HCT116 (cell line): ENCODE measurements at regions not wholly inside any gene's neighbourhood (a gene's known extent, or its start where the extent isn't known, plus 50 kb on each side); places are given as distances from the start of the nearest gene placed in this dataset.

Experiments used
- ATAC-seq: fragments of 200-7000 bp; cut with Tn5 transposase; 2 replicates; pipeline ENCODE4 v1.9.1; 2020; ENCODE audit warnings: mild to moderate bottlenecking, moderate library complexity
- BruUV-seq: library from RNA; stranded (reverse); fragments of 400-500 nt; replicated peaks from 2 replicates; lab custom pipeline; 2021; lab: Mats Ljungman, UMichigan
- CTCF ChIA-PET: fragments of 300-600 bp; sonication (Branson Sonifier 250); formaldehyde crosslinking; loops from one replicate; lab custom pipeline; 2021; ENCODE audit warnings: antibody characterized with exemption; lab: Charles Lee
- POLR2A ChIA-PET: fragments of 300-600, 350-600 bp; sonication (Branson Sonifier 250); formaldehyde crosslinking; loops from one replicate; lab custom pipeline; 2021; ENCODE audit warnings: antibody characterized with exemption; lab: Charles Lee
- RAD21 ChIA-PET, 2 experiments: fragments of 300-600 bp; sonication (Branson Sonifier 250); formaldehyde crosslinking; loops; one replicate each; lab custom pipeline; 2023; ENCODE audit warnings: low total read pairs in 2 of 2; ENCODE audit not compliant: uncharacterized antibody in 2 of 2, unreplicated experiment in 2 of 2, low non-redundant PET in 1 of 2; lab: Charles Lee
- DNase-seq: peaks from one replicate; pipeline ENCODE4 v3.0.0-alpha.2; 2010; ENCODE audit warnings: low read depth, low spot score
- H2AFZ ChIP-seq: fragments of 200-600 bp; shearing (Covaris generic), sonication (generic); 2 replicates; pipeline ENCODE4 v1.6.1; 2017; ENCODE audit warnings: low read depth, mixed run types, mixed read lengths, antibody characterized with exemption, low read length; ENCODE audit not compliant: poor library complexity, severe bottlenecking
- H3K27ac ChIP-seq: 2 replicates; pipeline ENCODE4 v1.5.1; 2012; ENCODE audit warnings: low read depth, low read length
- H3K27me3 ChIP-seq: fragments of 200-600 bp; sonication (generic); 2 replicates; pipeline ENCODE4 v1.6.1; 2016; ENCODE audit warnings: mixed run types, low read length, mixed read lengths; ENCODE audit not compliant: insufficient read depth
- H3K36me3 ChIP-seq, 2 experiments: fragments of 200-500 bp in 1 of 2; fragments of 200-600 bp in 1 of 2; sonication (Bioruptor generic) in 1 of 2; sonication (generic) in 1 of 2; 2 replicates each; pipeline versions ENCODE4 v1.5.1 to v1.6.1; 2014 to 2016; ENCODE audit warnings: low read length in 2 of 2, inconsistent platforms in 1 of 2, mixed read lengths in 1 of 2, mixed run types in 1 of 2; ENCODE audit not compliant: insufficient read depth in 2 of 2, control insufficient read depth in 1 of 2
- H3K4me1 ChIP-seq, 2 experiments: fragments of 200-600 bp in 1 of 2; sonication (generic) in 1 of 2; 2 replicates each; pipeline versions ENCODE4 v1.5.1 to v1.6.1; 2012 to 2017; ENCODE audit warnings: low read length in 2 of 2, inconsistent platforms in 1 of 2, mild to moderate bottlenecking in 1 of 2, mixed read lengths in 1 of 2, mixed run types in 1 of 2, moderate library complexity in 1 of 2; ENCODE audit not compliant: insufficient read depth in 2 of 2, control insufficient read depth in 1 of 2
- H3K4me2 ChIP-seq: fragments of 200-600 bp; sonication (generic); 2 replicates; pipeline ENCODE4 v1.6.1; 2017; ENCODE audit warnings: mixed run types, low read length, mixed read lengths
- H3K4me3 ChIP-seq, 2 experiments: fragments of 200-600 bp in 1 of 2; sonication (generic) in 1 of 2; replicated peaks in 1 of 2; 2 replicates each; pipeline ENCODE4 v1.5.1; 2011 to 2016; ENCODE audit warnings: low read length in 2 of 2, control low read depth in 1 of 2, low read depth in 1 of 2, mild to moderate bottlenecking in 1 of 2, mixed read lengths in 1 of 2, mixed run types in 1 of 2
- H3K79me2 ChIP-seq: fragments of 200-600 bp; sonication (generic); 2 replicates; pipeline ENCODE4 v1.6.1; 2017; ENCODE audit warnings: mild to moderate bottlenecking, mixed run types, low read length, moderate library complexity, mixed read lengths; ENCODE audit not compliant: insufficient read depth
- H3K9ac ChIP-seq: fragments of 200-600 bp; sonication (generic); 2 replicates; pipeline ENCODE4 v1.6.1; 2016; ENCODE audit warnings: low read length, mixed read lengths
- H3K9me2 ChIP-seq: fragments of 200-600 bp; sonication (generic), shearing (Covaris generic); 2 replicates; pipeline ENCODE4 v1.6.1; 2017; ENCODE audit warnings: mixed run types, mild to moderate bottlenecking, moderate library complexity; ENCODE audit not compliant: insufficient read depth
- H3K9me3 ChIP-seq, 2 experiments: fragments of 200-500 bp in 1 of 2; fragments of 200-600 bp in 1 of 2; sonication (Bioruptor generic) in 1 of 2; sonication (generic) in 1 of 2; 2 replicates each; pipeline ENCODE4 v1.6.1; 2014 to 2017; ENCODE audit warnings: low read length in 2 of 2, mixed read lengths in 2 of 2, inconsistent platforms in 1 of 2, low read depth in 1 of 2, mild to moderate bottlenecking in 1 of 2, mixed run types in 1 of 2, moderate library complexity in 1 of 2; ENCODE audit not compliant: control insufficient read depth in 1 of 2, insufficient read depth in 1 of 2
- H4K20me1 ChIP-seq: fragments of 200-600 bp; sonication (generic), shearing (Covaris generic); 2 replicates; pipeline ENCODE4 v1.6.1; 2017; ENCODE audit warnings: mixed run types, mild to moderate bottlenecking, moderate library complexity; ENCODE audit not compliant: insufficient read depth
- CTCF ChIP-seq, 3 experiments: fragments of 200-600 bp in 1 of 3; sonication (generic) in 1 of 3; IDR thresholded peaks in 2 of 3; conservative IDR thresholded peaks in 1 of 3; 2 replicates each; pipeline ENCODE4 v1.5.1; 2012 to 2017; ENCODE audit warnings: low read depth in 2 of 3, low read length in 2 of 3, antibody characterized with exemption in 1 of 3, borderline replicate concordance in 1 of 3, control low read depth in 1 of 3, mild to moderate bottlenecking in 1 of 3, mixed read lengths in 1 of 3, mixed run types in 1 of 3, moderate library complexity in 1 of 3; ENCODE audit not compliant: insufficient read depth in 1 of 3
- ELF1 ChIP-seq: IDR thresholded peaks from 2 replicates; pipeline ENCODE4 v1.6.1; 2012; ENCODE audit warnings: low read depth, borderline replicate concordance
- FOSL1 ChIP-seq: IDR thresholded peaks from 2 replicates; pipeline ENCODE4 v1.6.1; 2012; ENCODE audit warnings: low read depth
- MAX ChIP-seq: IDR thresholded peaks from 2 replicates; pipeline ENCODE4 v1.6.1; 2012
- POLR2AphosphoS5 ChIP-seq: IDR thresholded peaks from 2 replicates; pipeline ENCODE4 v1.6.1; 2011; ENCODE audit warnings: mild to moderate bottlenecking, low read depth, low read length, moderate library complexity
- RAD21 ChIP-seq: IDR thresholded peaks from 2 replicates; pipeline ENCODE4 v1.6.1; 2012; ENCODE audit warnings: low read depth, mild to moderate bottlenecking
- SIN3A ChIP-seq: IDR thresholded peaks from 2 replicates; pipeline ENCODE4 v1.6.1; 2012; ENCODE audit warnings: low read depth
- SP1 ChIP-seq: IDR thresholded peaks from 2 replicates; pipeline ENCODE4 v1.6.1; 2012; ENCODE audit warnings: low read depth
- SRF ChIP-seq: IDR thresholded peaks from 2 replicates; pipeline ENCODE4 v1.6.1; 2012; ENCODE audit warnings: low read depth
- ZBTB33 ChIP-seq: IDR thresholded peaks from 2 replicates; pipeline ENCODE4 v1.6.1; 2011; ENCODE audit warnings: mild to moderate bottlenecking, low read length, moderate library complexity; ENCODE audit not compliant: insufficient replicate concordance; ENCODE audit errors: extremely low read depth
- intact Hi-C: fragments of 100-400 bp; cut with micrococcal nuclease; formaldehyde crosslinking; loops from 2 replicates; pipeline ENCODE4 v1.10.0; 2022

GRCh38 chr4:144572660-144573059 lies 73.3 kb upstream of the HHIP start:
- H3K9ac ChIP-seq, result no peak overlapping the region
- BruUV-seq, result no TSS peak
- DNase-seq (no peak), ATAC-seq (no peak)
- RAD21 ChIA-PET, result no interaction called here
- no peak overlapping the region for H3K27ac ChIP-seq
- H3K27me3 ChIP-seq, result no peaks in the 10 kb centered on the region
- no peaks in the 10 kb centered on the region for H3K4me1 ChIP-seq
- POLR2A ChIA-PET, result no interaction called here
- no peak overlapping the region for H3K4me2 ChIP-seq
- no peaks in the 10 kb centered on the region for H3K9me3 ChIP-seq
- H3K9me2 ChIP-seq, result no peaks in the 10 kb centered on the region
- H3K4me3 ChIP-seq, result no peak overlapping the region
- H4K20me1 ChIP-seq, result no peaks in the 10 kb centered on the region
- CTCF ChIA-PET, result no interaction called here
- H3K79me2 ChIP-seq, result no peaks in the 10 kb centered on the region
- no peak overlapping the region for H2AFZ ChIP-seq
- no peak for TF ChIP-seq MAX
- TF ChIP-seq CTCF (IDR thresholded peaks at IDR 0.05 in 2 of 3, conservative IDR thresholded peaks at IDR 0.05 in 1 of 3; ENCODE audit: borderline replicate concordance in 1 of 3, insufficient read depth in 1 of 3, low read depth in 2 of 3, low read length in 2 of 3), result peak in 2 of 3 experiments; percentile 15 to 27; a peak in 1 of 6 replicates
- TF ChIP-seq RAD21, result 0 out of 2 replicates have a peak, but pooled peaks have one; percentile 10
- intact Hi-C loops, result no loop called here
- no peaks in the 10 kb centered on the region for H3K36me3 ChIP-seq

- no peaks in the 10 kb centered on the region for H4K20me1 ChIP-seq
- H3K4me1 ChIP-seq, result no peaks in the 10 kb centered on the region
- H3K4me3 ChIP-seq, result no peak overlapping the region
- ATAC-seq, result no peak
- H3K36me3 ChIP-seq, result no peaks in the 10 kb centered on the region
- no peaks in the 10 kb centered on the region for H3K79me2 ChIP-seq
- H3K4me2 ChIP-seq, result no peak overlapping the region
- TF ChIP-seq SP1, result no peak
- TF ChIP-seq FOSL1, result no peak
- TF ChIP-seq SRF, result no peak
- no peak for TF ChIP-seq ZBTB33
- no peak for TF ChIP-seq POLR2AphosphoS5
- TF ChIP-seq ELF1, result no peak
- TF ChIP-seq SIN3A, result no peak
- TF ChIP-seq, all 23 proteins: peak for 0
- ChIA-PET POLR2A (no interaction called here), CTCF (no interaction called here), RAD21 (no interaction called here)
- no peak overlapping the region for H3K9ac ChIP-seq
- no peak overlapping the region for H3K27ac ChIP-seq
- DNase-seq, result no peak
- no peaks in the 10 kb centered on the region for H3K9me3 ChIP-seq
- H3K9me2 ChIP-seq, result no peaks in the 10 kb centered on the region
- H3K27me3 ChIP-seq, result no peaks in the 10 kb centered on the region
- intact Hi-C loops, result no loop called here
- BruUV-seq, result no TSS peak
- H2AFZ ChIP-seq, result no peak overlapping the region
Observed at GRCh38 chr4:144574000-144574399, 72.0 kb upstream of the HHIP start.
